CD14-positive monocyte (primary cell): ENCODE measurements at regions not wholly inside any gene's neighbourhood (a gene's known extent, or its start where the extent isn't known, plus 50 kb on each side); places are given as distances from the start of the nearest gene placed in this dataset.

ENCODE experiments used
- DNase-seq, 3 donors: peaks; one replicate each; pipeline ENCODE4 v3.0.0-alpha.2; 2011 to 2022
- H2AFZ ChIP-seq: 2 replicates; pipeline ENCODE4 v1.6.0; 2012; ENCODE audit warnings: mild to moderate bottlenecking, low read depth, low read length, inconsistent platforms; ENCODE audit not compliant: insufficient read depth, poor library complexity, severe bottlenecking
- H3K27ac ChIP-seq, 2 donors: 1 replicate in 1 of 2; 2 replicates in 1 of 2; pipeline ENCODE4 v1.5.1; 2012 to 2013; ENCODE audit warnings: low read length in 2 of 2, control low read depth in 1 of 2, inconsistent platforms in 1 of 2, low read depth in 1 of 2, mild to moderate bottlenecking in 1 of 2
- H3K27me3 ChIP-seq, 2 donors: one replicate each; pipeline versions ENCODE4 v1.6.0 to v1.6.1; 2011 to 2013; ENCODE audit warnings: low read length in 2 of 2; ENCODE audit not compliant: control insufficient read depth in 2 of 2, insufficient read depth in 2 of 2
- H3K36me3 ChIP-seq, 2 donors: replicated peaks in 1 of 2; 1 replicate in 1 of 2; 2 replicates in 1 of 2; pipeline versions ENCODE4 v1.5.1 to v1.6.1; 2012 to 2013; ENCODE audit warnings: low read length in 2 of 2, control low read depth in 1 of 2, inconsistent platforms in 1 of 2, mild to moderate bottlenecking in 1 of 2; ENCODE audit not compliant: insufficient read depth in 2 of 2, control insufficient read depth in 1 of 2
- H3K4me1 ChIP-seq, 2 donors: 1 replicate in 1 of 2; 2 replicates in 1 of 2; pipeline versions ENCODE4 v1.5.1 to v1.6.1; 2012 to 2013; ENCODE audit warnings: low read length in 2 of 2, control low read depth in 1 of 2, inconsistent platforms in 1 of 2, mild to moderate bottlenecking in 1 of 2, moderate library complexity in 1 of 2; ENCODE audit not compliant: insufficient read depth in 2 of 2, control insufficient read depth in 1 of 2
- H3K4me2 ChIP-seq: replicated peaks from 2 replicates; pipeline ENCODE3; 2012; ENCODE audit warnings: low read length, moderate library complexity, mild to moderate bottlenecking; ENCODE audit not compliant: poor library complexity, severe bottlenecking; ENCODE audit errors: extremely low read depth
- H3K4me3 ChIP-seq, 3 experiments: fragments of 200-600 bp in 1 of 3; sonication (generic) in 1 of 3; replicated peaks in 1 of 3; 1 replicate in 2 of 3; 2 replicates in 1 of 3; pipeline ENCODE4 v1.5.1; 2011 to 2013; ENCODE audit warnings: low read length in 3 of 3, mild to moderate bottlenecking in 3 of 3, control low read depth in 2 of 3, low read depth in 2 of 3, inconsistent platforms in 1 of 3, moderate library complexity in 1 of 3
- H3K79me2 ChIP-seq: 2 replicates; pipeline ENCODE4 v1.6.0; 2012; ENCODE audit warnings: mild to moderate bottlenecking, control low read depth, inconsistent platforms, low read length, moderate library complexity; ENCODE audit not compliant: insufficient read depth
- H3K9ac ChIP-seq: 2 replicates; pipeline ENCODE4 v1.6.0; 2017; ENCODE audit warnings: low read length, mild to moderate bottlenecking; ENCODE audit not compliant: insufficient read depth, poor library complexity, severe bottlenecking
- H3K9me3 ChIP-seq, 2 donors: replicated peaks in 1 of 2; 1 replicate in 1 of 2; 2 replicates in 1 of 2; pipeline versions ENCODE4 v1.5.1 to v1.6.1; 2012 to 2013; ENCODE audit warnings: low read length in 2 of 2, control low read depth in 1 of 2; ENCODE audit not compliant: control insufficient read depth in 1 of 2, insufficient read depth in 1 of 2
- H4K20me1 ChIP-seq: 2 replicates; pipeline ENCODE4 v1.6.0; 2012; ENCODE audit warnings: mild to moderate bottlenecking, low read length, control low read depth, moderate library complexity; ENCODE audit not compliant: insufficient read depth
- H3K27ac Mint-ChIP-seq, 7 donors: one replicate each; pipeline ENCODE4 v1.8.0; 2020; ENCODE audit warnings: mild to moderate bottlenecking in 7 of 7, mixed read lengths in 7 of 7, moderate library complexity in 6 of 7, inconsistent platforms in 2 of 7
- H3K27me3 Mint-ChIP-seq, 3 donors: one replicate each; pipeline ENCODE4 v1.8.0; 2021 to 2022; ENCODE audit warnings: low read depth in 3 of 3, mild to moderate bottlenecking in 3 of 3, mixed read lengths in 3 of 3, moderate library complexity in 3 of 3, inconsistent platforms in 1 of 3
- H3K36me3 Mint-ChIP-seq, 2 donors: one replicate each; pipeline ENCODE4 v1.8.0; 2020; ENCODE audit warnings: mixed read lengths in 2 of 2, inconsistent platforms in 1 of 2, mild to moderate bottlenecking in 1 of 2
- H3K4me1 Mint-ChIP-seq: one replicate; pipeline ENCODE4 v1.8.0; 2020; ENCODE audit warnings: mild to moderate bottlenecking, mixed read lengths
- H3K4me3 Mint-ChIP-seq, 2 donors: one replicate each; pipeline ENCODE4 v1.8.0; 2020; ENCODE audit warnings: mild to moderate bottlenecking in 2 of 2, mixed read lengths in 2 of 2, moderate library complexity in 1 of 2
- H3K9me3 Mint-ChIP-seq, 7 donors: one replicate each; pipeline ENCODE4 v1.8.0; 2020 to 2022; ENCODE audit warnings: mixed read lengths in 7 of 7, mild to moderate bottlenecking in 6 of 7, moderate library complexity in 6 of 7, inconsistent platforms in 2 of 7
- CTCF ChIP-seq: fragments of 200-600 bp; IDR thresholded peaks from one replicate; pipeline ENCODE4 v1.8.0; 2022; ENCODE audit warnings: antibody characterized with exemption, mild to moderate bottlenecking
- WGBS: methylation state at CpG from one replicate; pipeline ENCODE4 v1.1.5; 2013; ENCODE audit warnings: missing lambda C conversion rate; ENCODE audit not compliant: insufficient coverage; 5-methylcytosine and 5-hydroxymethylcytosine counted together
- intact Hi-C, 2 donors: fragments of 100-400 bp; cut with micrococcal nuclease; formaldehyde crosslinking; loops; one replicate each; pipeline versions ENCODE4 v1.15.0 to v1.15.1; 2023

- Mint-ChIP-seq H3K4me1 (no peaks in the 10 kb centered on the region), H3K27me3 (no peaks in the 10 kb centered on the region), H3K9me3 (peaks cover 0 to 5% (median 0%) of the 10 kb centered on the region in 7 donors), H3K36me3 (no peaks in the 10 kb centered on the region), H3K27ac (no peak overlapping the region), H3K4me3 (no peak overlapping the region)
- Histone ChIP-seq H3K4me2 (no peak overlapping the region), H3K27ac (no peak overlapping the region), H3K36me3 (no peaks in the 10 kb centered on the region), H3K27me3 (no peaks in the 10 kb centered on the region), H2AFZ (no peak overlapping the region), H3K79me2 (no peaks in the 10 kb centered on the region), H3K9ac (no peak overlapping the region), H3K4me1 (no peaks in the 10 kb centered on the region), H4K20me1 (no peaks in the 10 kb centered on the region), H3K4me3 (no peak overlapping the region), H3K9me3 (peaks cover 4 to 6% of the 10 kb centered on the region in 2 donors)
- no peak for TF ChIP-seq CTCF
- WGBS: 83% methylated on average over 1 of the region's 2 CpGs
- intact Hi-C loops: no loop called here
- DNase-seq: no peak
Observed at GRCh38 chr10:64210211-64210610, 689.0 kb downstream of the REEP3 start.

DNA sequence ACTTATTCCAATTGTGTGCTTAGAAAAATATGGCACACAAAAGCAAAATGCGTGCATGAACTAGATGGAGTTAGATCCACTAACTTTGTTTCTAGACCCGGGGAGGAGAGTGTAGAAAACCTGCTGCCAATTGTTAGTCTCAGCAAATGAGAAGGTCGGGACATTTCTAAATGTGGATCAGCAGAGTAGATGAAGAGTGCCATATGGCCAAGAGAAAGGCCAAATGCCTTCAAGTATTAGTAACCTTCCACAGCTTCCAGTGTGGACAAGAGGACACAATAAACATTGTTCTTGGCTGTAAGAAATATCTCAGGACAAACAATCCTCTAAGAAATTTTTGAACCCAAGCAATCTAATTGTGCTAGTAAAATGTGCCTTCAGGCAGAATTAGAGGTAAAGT lies 690.3 kb downstream of the REEP3 start:
- WGBS: no CpG with 5 or more reads among the region's 3 CpGs
- intact Hi-C loops: no loop called here

More for the DNA sequence above, 690.3 kb downstream of the REEP3 start:
- Mint-ChIP-seq H3K4me1 (no peaks in the 10 kb centered on the region), H3K9me3 (peaks cover 0 to 5% (median 0%) of the 10 kb centered on the region in 7 donors), H3K27me3 (no peaks in the 10 kb centered on the region), H3K4me3 (no peak overlapping the region), H3K27ac (no peak overlapping the region), H3K36me3 (no peaks in the 10 kb centered on the region)
- Histone ChIP-seq H3K9ac (no peak overlapping the region), H4K20me1 (no peaks in the 10 kb centered on the region), H3K9me3 (peaks cover 4 to 6% of the 10 kb centered on the region in 2 donors), H3K79me2 (no peaks in the 10 kb centered on the region), H3K27ac (no peak overlapping the region), H3K27me3 (no peaks in the 10 kb centered on the region), H3K36me3 (no peaks in the 10 kb centered on the region), H3K4me2 (no peak overlapping the region), H2AFZ (no peak overlapping the region), H3K4me1 (no peaks in the 10 kb centered on the region), H3K4me3 (no peak overlapping the region)
- DNase-seq: no peak
- TF ChIP-seq CTCF: no peak
